ENCODE measurements at regions not wholly inside any gene's neighbourhood (a gene's known extent, or its start where the extent isn't known, plus 50 kb on each side); places are given as distances from the start of the nearest gene placed in this dataset.

GRCh38 chr11:114762408-114762807 is 84.1 kb downstream of the NXPE2 start:
- peak; percentile 43 for TF ChIP-seq CTCF (IDR thresholded peaks at IDR 0.05; ENCODE audit: low read depth, low read length)
- TF ChIP-seq EZH2phosphoT487 (IDR thresholded peaks at IDR 0.05; ENCODE audit: low read depth) = no peak
